ENCODE measurements at regions not wholly inside any gene's neighbourhood (a gene's known extent, or its start where the extent isn't known, plus 50 kb on each side); places are given as distances from the start of the nearest gene placed in this dataset.

DNA sequence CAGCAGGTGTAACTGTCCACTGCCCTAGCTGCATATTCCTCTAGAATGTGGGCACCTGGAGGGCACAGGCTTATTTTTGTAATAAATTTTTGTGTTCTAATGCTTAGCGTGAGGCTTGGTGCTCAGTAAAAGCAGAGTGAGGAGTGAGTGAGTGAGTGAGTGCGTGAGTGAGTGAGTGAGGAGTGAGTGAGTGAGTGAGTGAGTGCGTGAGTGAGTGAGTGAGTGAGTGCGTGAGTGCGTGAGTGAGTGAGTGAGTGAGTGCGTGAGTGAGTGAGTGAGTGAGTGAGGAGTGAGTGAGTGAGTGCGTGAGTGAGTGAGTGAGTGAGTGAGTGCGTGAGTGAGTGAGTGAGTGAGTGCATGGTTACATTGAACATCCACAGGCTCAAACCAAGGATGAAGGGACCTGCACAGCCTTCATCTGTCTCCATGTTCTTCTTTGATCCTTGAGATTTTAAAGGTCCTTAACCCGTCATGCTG lies 371.5 kb downstream of the MED10 start:
- H3K27ac Mint-ChIP-seq: no peak overlapping the region
- no peak overlapping the region for H3K4me3 Mint-ChIP-seq
- H3K9me3 Mint-ChIP-seq: peaks cover 16% of the 10 kb centered on the region
- POLR2A ChIA-PET: no interaction called here
- no peaks in the 10 kb centered on the region for H3K4me1 Mint-ChIP-seq
- TF ChIP-seq FOXP1 (CRISPR knock-in tag; IDR thresholded peaks at IDR 0.05; ENCODE audit: borderline replicate concordance) (no peak), RELA (CRISPR knock-in tag; IDR thresholded peaks at IDR 0.05; ENCODE audit: borderline replicate concordance) (no peak), SMAD3 (CRISPR knock-in tag; IDR thresholded peaks at IDR 0.05; ENCODE audit: borderline replicate concordance) (no peak)
- CTCF ChIA-PET: no interaction called here
- peaks cover 9% of the 10 kb centered on the region for H3K36me3 Mint-ChIP-seq
- H3K27me3 Mint-ChIP-seq (ENCODE audit: low read depth): peaks cover 5% of the 10 kb centered on the region
- ATAC-seq (no peak), DNase-seq (ENCODE audit: low spot score) (no peak)

DNA sequence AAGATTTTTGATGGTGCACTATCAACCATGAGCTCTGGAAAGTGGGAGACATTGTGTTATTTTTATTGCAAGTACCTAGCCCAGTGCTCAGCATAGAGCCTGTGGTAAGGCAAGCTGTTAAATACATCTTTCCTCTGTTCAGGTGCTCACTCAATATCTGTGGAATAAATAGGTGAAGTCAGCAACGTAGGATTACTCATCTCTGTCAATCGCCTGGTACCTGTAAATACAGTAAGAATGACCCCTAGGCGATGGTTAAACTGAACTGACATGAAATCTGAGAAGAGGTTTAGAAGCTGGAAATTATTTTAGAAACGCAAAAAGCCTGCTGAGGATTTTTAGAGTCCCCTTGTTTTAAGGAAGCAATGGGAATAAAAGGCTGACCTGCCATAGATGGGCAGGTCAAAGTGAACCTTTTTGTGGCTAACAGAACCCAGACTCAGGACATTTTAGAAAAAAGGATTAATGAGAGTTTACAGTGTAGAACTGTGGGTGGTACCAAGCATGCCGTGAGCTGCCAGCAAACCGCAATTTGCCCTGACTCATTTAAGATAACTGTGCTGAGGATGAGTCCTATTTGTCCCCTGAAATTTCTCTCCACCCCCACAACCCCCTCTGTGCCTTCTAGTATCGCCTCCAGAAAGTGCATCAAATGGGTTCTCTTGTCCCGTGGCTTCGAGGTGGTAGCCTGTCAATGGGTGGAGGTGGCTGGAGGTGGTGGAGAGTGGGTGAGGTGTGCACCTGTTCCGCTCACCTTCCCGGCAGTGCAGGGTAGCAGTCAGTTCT lies 375.1 kb downstream of the MED10 start:
- no peak for DNase-seq (ENCODE audit: low spot score)
- no peak for TF ChIP-seq CREM (CRISPR knock-in tag; IDR thresholded peaks at IDR 0.05)
- TF ChIP-seq SMAD3 (CRISPR knock-in tag; IDR thresholded peaks at IDR 0.05; ENCODE audit: borderline replicate concordance): no peak
- TF ChIP-seq NFYB (CRISPR knock-in tag; conservative IDR thresholded peaks at IDR 0.05; ENCODE audit: low read depth): no peak
- TF ChIP-seq, protein P1, sequence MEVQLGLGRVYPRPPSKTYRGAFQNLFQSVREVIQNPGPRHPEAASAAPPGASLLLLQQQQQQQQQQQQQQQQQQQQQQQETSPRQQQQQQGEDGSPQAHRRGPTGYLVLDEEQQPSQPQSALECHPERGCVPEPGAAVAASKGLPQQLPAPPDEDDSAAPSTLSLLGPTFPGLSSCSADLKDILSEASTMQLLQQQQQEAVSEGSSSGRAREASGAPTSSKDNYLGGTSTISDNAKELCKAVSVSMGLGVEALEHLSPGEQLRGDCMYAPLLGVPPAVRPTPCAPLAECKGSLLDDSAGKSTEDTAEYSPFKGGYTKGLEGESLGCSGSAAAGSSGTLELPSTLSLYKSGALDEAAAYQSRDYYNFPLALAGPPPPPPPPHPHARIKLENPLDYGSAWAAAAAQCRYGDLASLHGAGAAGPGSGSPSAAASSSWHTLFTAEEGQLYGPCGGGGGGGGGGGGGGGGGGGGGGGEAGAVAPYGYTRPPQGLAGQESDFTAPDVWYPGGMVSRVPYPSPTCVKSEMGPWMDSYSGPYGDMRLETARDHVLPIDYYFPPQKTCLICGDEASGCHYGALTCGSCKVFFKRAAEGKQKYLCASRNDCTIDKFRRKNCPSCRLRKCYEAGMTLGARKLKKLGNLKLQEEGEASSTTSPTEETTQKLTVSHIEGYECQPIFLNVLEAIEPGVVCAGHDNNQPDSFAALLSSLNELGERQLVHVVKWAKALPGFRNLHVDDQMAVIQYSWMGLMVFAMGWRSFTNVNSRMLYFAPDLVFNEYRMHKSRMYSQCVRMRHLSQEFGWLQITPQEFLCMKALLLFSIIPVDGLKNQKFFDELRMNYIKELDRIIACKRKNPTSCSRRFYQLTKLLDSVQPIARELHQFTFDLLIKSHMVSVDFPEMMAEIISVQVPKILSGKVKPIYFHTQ (CRISPR knock-in tag; IDR thresholded peaks at IDR 0.05): no peak
- TF ChIP-seq, protein P2, sequence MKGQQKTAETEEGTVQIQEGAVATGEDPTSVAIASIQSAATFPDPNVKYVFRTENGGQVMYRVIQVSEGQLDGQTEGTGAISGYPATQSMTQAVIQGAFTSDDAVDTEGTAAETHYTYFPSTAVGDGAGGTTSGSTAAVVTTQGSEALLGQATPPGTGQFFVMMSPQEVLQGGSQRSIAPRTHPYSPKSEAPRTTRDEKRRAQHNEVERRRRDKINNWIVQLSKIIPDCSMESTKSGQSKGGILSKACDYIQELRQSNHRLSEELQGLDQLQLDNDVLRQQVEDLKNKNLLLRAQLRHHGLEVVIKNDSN (CRISPR knock-in tag; IDR thresholded peaks at IDR 0.05): no peak
- no peak for TF ChIP-seq GABPB1 (CRISPR knock-in tag; IDR thresholded peaks at IDR 0.05)
- no peak for TF ChIP-seq NFE2L1 (CRISPR knock-in tag; IDR thresholded peaks at IDR 0.05)
- TF ChIP-seq FOXP4 (CRISPR knock-in tag; IDR thresholded peaks at IDR 0.05): no peak
- Mint-ChIP-seq H3K27ac (no peak overlapping the region), H3K9me3 (no peaks in the 10 kb centered on the region), H3K4me1 (peaks cover 8% of the 10 kb centered on the region; the same call in 1 of the 2 replicates), H3K27me3 (ENCODE audit: low read depth) (peaks cover 5% of the 10 kb centered on the region), H3K36me3 (no peaks in the 10 kb centered on the region), H3K4me3 (no peak overlapping the region)
- no peak for ATAC-seq
- ChIA-PET POLR2A (no interaction called here), CTCF (interaction anchor here (1.1 to 1.7 kb wide), 2 partner anchors 24 to 116 kb away, joined by 3 to 6 read pairs; no protein-coding TSS in a partner anchor)

GRCh38 chr5:6000867-6001266 lies 377.5 kb downstream of the MED10 start:
- CTCF ChIA-PET: interaction anchor here (1.4 kb wide), 1 partner anchor 143 kb away, joined by 4 read pairs; no protein-coding TSS in a partner anchor
- peaks cover 15% of the 10 kb centered on the region for H3K9me3 Mint-ChIP-seq
- H3K4me3 Mint-ChIP-seq: no peak overlapping the region
- peaks cover 7% of the 10 kb centered on the region for H3K27me3 Mint-ChIP-seq (ENCODE audit: low read depth)
- H3K36me3 Mint-ChIP-seq: peaks cover 6% of the 10 kb centered on the region; the same call in 1 of the 2 replicates
- peaks cover 8% of the 10 kb centered on the region; the same call in 1 of the 2 replicates for H3K4me1 Mint-ChIP-seq
- ATAC-seq (no peak; the same call in 1 of the 2 replicates), DNase-seq (ENCODE audit: low spot score) (no peak)
- H3K27ac Mint-ChIP-seq: no peak overlapping the region
- POLR2A ChIA-PET: no interaction called here
- TF ChIP-seq ETV6 (CRISPR knock-in tag; IDR thresholded peaks at IDR 0.05) (no peak), ZNF317 (CRISPR knock-in tag; IDR thresholded peaks at IDR 0.05; ENCODE audit: borderline replicate concordance, low read depth) (no peak)

DNA sequence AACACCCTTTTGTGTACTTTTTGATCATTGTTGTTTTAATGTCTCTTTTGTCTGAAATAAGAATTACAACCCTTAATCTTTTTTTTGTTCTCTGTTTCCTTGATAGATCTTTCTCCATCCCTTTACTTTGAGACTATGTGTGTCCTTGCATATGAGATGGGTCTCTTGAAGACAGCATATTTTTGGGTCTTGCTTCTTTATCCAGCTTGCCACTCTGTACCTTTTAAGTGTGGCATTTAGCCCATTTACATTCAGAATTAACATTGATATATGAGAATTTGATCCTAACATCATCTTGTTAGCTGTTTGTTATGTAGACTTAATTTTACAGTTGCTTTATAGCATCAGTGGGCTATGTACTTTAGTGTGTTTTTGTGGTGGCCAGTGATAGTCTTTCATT lies 382.5 kb downstream of the MED10 start:
- DNase-seq (ENCODE audit: low spot score) (no peak), ATAC-seq (no peak)
- POLR2A ChIA-PET: no interaction called here
- no peak overlapping the region for H3K4me3 Mint-ChIP-seq
- CTCF ChIA-PET: no interaction called here
- H3K27me3 Mint-ChIP-seq (ENCODE audit: low read depth): peaks cover 11% of the 10 kb centered on the region
- H3K9me3 Mint-ChIP-seq: peaks cover 64% of the 10 kb centered on the region
- H3K4me1 Mint-ChIP-seq: peaks cover 4% of the 10 kb centered on the region; the same call in 1 of the 2 replicates
- peaks cover 42% of the 10 kb centered on the region for H3K36me3 Mint-ChIP-seq
- no peak overlapping the region for H3K27ac Mint-ChIP-seq
- TF ChIP-seq OVOL2 (CRISPR knock-in tag; IDR thresholded peaks at IDR 0.05; ENCODE audit: borderline replicate concordance) (no peak), AFF4 (CRISPR knock-in tag; IDR thresholded peaks at IDR 0.05; ENCODE audit: borderline replicate concordance) (no peak), ZNF423 (CRISPR knock-in tag; IDR thresholded peaks at IDR 0.05) (no peak), E2F4 (CRISPR knock-in tag; IDR thresholded peaks at IDR 0.05; ENCODE audit: borderline replicate concordance, low read depth) (no peak)
